Kidney epithelial cell (primary cell): ENCODE measurements at regions not wholly inside any gene's neighbourhood (a gene's known extent, or its start where the extent isn't known, plus 50 kb on each side); places are given as distances from the start of the nearest gene placed in this dataset.

Source experiments
- DNase-seq: peaks from one replicate; pipeline ENCODE4 v3.0.0-alpha.2; 2010; ENCODE audit warnings: low read depth
- H3K27me3 ChIP-seq: 2 replicates; pipeline ENCODE4 v1.6.0; 2011; ENCODE audit warnings: low read length; ENCODE audit not compliant: control insufficient read depth, insufficient read depth
- H3K36me3 ChIP-seq: 2 replicates; pipeline ENCODE4 v1.5.1; 2011; ENCODE audit warnings: low read length; ENCODE audit not compliant: control insufficient read depth, insufficient read depth
- H3K4me3 ChIP-seq: 2 replicates; pipeline ENCODE4 v1.5.1; 2011; ENCODE audit warnings: low read depth, mild to moderate bottlenecking, control low read depth, low read length
- TF ChIP-seq, protein P1 (sequence below): IDR thresholded peaks from 2 replicates; pipeline ENCODE4 v1.5.1; 2011; ENCODE audit warnings: mild to moderate bottlenecking, moderate library complexity, low read length, control low read depth, inconsistent platforms; ENCODE audit not compliant: insufficient read depth, poor library complexity, severe bottlenecking

DNA sequence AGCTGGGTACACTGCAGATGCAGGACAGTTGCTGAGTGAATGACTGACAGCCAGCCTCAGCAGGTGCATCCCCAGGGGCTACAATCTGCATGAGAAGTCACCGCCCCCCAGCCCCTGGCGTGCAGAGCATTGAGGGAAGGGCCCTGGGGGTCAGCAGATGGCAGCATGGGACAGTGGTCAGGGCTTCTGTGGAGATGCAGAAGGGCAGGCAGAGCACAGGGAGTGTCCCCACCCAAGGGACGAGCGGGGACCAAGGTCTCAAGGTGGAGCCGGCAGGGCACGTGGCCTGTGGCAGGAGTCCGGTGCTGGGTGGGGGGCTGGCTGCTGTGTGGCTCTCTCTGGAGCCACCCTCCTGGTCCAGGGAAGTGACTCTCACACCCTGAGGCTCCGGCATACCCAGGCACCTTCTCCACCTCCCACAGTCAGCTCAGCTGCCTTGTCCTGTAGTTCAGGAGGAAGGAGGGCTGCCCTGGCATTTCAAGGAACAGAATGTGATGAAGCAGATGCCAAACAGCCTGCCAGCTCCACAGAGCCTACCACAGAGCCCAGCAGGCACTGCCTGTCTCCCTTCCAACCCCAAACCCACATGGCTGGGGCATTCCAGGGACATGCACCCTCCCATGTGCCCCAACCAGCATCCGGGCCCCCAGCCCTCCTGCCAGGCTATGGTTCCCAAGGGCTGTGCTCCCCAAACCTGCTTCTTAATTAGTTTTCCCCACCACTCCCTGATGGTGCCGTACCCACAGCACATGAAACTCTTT is 114.5 kb downstream of the TMEM130 start:
- DNase-seq, result no peak
- Histone ChIP-seq H3K36me3 (no peaks in the 10 kb centered on the region), H3K4me3 (no peak overlapping the region), H3K27me3 (no peaks in the 10 kb centered on the region)
- TF ChIP-seq, protein P1, sequence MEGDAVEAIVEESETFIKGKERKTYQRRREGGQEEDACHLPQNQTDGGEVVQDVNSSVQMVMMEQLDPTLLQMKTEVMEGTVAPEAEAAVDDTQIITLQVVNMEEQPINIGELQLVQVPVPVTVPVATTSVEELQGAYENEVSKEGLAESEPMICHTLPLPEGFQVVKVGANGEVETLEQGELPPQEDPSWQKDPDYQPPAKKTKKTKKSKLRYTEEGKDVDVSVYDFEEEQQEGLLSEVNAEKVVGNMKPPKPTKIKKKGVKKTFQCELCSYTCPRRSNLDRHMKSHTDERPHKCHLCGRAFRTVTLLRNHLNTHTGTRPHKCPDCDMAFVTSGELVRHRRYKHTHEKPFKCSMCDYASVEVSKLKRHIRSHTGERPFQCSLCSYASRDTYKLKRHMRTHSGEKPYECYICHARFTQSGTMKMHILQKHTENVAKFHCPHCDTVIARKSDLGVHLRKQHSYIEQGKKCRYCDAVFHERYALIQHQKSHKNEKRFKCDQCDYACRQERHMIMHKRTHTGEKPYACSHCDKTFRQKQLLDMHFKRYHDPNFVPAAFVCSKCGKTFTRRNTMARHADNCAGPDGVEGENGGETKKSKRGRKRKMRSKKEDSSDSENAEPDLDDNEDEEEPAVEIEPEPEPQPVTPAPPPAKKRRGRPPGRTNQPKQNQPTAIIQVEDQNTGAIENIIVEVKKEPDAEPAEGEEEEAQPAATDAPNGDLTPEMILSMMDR, result no peak

DNA sequence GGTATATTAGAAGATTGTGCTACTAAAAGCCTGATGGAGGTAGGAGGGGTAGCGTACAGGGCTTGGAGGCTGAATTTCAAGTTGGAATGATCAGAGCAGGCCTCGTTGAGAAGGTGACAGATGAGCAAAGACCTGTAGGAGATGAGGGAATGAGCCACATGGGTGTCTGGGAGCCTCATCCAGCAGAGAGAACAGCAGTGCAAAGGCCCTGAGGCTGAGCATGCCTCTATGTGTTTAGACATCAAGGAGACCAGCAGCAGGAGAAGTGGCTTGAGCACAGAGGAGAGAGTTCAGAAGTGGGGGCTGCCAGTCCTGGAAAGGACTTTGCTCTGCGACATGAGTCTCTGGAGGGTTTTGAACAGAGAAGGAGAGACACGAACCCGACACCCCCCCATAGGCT is 111.7 kb downstream of the TMEM130 start:
- Histone ChIP-seq H3K36me3 (no peaks in the 10 kb centered on the region), H3K4me3 (no peak overlapping the region), H3K27me3 (peaks cover 7% of the 10 kb centered on the region)
- TF ChIP-seq, protein P1, result no peak
- DNase-seq, result no peak

DNA sequence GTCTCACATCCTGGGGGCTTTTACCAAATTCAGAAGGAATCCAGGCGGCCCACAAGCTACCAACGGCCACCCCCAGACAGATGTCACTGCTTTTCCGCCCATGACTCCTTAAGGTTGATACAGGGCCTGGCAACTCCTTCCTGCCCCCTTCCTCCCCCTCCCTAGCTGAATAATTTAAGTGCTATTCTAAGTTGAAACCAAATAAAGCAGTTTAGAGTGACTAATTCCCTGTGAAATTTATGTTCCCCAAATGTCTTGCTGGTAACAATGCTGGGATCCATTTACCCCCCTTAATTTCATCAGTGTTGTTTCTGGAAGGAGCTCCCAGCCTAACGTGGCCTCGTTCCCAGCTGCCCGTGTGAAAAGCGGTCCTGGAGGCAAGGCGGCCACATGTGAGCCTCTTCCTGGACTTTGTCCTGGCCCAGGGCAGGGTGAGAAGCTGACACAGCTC is 109.6 kb downstream of the TMEM130 start:
- TF ChIP-seq, protein P1, result no peak
- no peak for DNase-seq
- no peak overlapping the region for H3K4me3 ChIP-seq

DNA sequence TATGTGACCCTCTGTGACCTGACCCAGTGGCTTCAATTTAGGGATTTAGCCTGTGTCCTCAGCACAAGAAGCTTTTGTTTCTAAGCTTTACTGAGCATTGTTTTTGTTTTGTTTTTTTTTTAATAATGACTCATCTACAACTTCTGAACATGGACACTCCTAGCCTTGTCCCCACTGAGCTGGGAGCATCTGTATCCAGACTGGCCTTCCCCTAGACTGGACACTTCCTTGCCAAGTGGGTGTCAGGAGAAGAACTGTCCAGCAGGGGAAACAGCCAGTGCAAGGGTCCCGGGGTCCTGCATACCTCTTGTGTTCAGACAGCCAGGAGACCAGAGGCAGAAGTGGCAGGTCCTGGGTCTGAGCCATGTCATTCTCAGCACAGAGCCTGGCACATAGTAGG is 108.6 kb downstream of the TMEM130 start:
- TF ChIP-seq, protein P1, result no peak
- Histone ChIP-seq H3K4me3 (no peak overlapping the region), H3K36me3 (no peaks in the 10 kb centered on the region), H3K27me3 (peaks cover 7% of the 10 kb centered on the region)
- no peak for DNase-seq

More for the DNA sequence above, 109.6 kb downstream of the TMEM130 start:
- no peaks in the 10 kb centered on the region for H3K36me3 ChIP-seq
- peaks cover 7% of the 10 kb centered on the region for H3K27me3 ChIP-seq

DNA sequence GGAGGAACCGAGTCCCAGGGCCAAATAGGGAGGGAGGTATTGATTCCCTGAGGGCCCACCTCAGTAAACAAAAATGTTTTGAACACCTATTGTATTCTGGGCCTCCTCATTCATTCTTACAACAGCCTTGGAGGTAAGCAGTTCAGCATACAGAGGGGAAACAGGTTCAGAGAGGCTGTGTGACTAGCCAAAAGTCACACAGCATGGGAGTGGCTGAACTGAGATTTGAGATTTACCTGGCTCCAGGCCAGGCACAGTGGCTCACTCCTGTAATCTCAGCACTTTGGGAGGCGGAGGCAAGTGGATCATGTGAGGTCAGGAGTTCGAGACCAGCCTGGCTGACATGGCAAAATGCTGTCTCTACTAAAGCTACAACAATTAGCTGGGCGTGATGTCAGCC is 107.2 kb downstream of the TMEM130 start:
- peaks cover 7% of the 10 kb centered on the region for H3K27me3 ChIP-seq
- no peak overlapping the region for H3K4me3 ChIP-seq
- no peaks in the 10 kb centered on the region for H3K36me3 ChIP-seq
- TF ChIP-seq, protein P1, result no peak
- DNase-seq, result no peak

DNA sequence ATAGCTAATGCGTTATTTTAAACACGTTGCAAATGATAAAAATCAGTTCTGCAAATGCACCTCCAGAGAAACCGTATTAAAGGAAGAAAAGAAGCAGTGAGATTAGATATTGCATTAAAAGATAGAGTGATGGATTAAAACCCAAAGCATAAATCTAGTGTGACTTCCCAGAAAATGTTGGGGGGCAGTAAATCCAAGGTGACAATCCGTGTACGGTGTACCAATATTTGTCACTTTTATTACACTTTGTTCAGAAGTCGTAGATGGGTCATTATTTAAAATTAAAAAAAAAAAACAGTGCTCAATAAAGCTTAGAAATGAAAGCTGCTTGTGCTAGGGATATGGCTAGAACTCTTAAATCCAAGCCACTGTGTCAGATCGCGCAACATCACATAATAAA is 106.4 kb downstream of the TMEM130 start:
- DNase-seq, result no peak
- H3K27me3 ChIP-seq, result peaks cover 7% of the 10 kb centered on the region
- H3K4me3 ChIP-seq, result no peak overlapping the region
- H3K36me3 ChIP-seq, result no peaks in the 10 kb centered on the region
- TF ChIP-seq, protein P1, result no peak
